Naive thymus-derived CD4-positive, alpha-beta T cell (primary cell): ENCODE measurements at regions not wholly inside any gene's neighbourhood (a gene's known extent, or its start where the extent isn't known, plus 50 kb on each side); places are given as distances from the start of the nearest gene placed in this dataset.

ENCODE experiments used
- ATAC-seq: fragments of 150-1000 bp; cut with Tn5 transposase; 2 replicates; pipeline ENCODE4 v1.10.0; 2021; ENCODE audit warnings: mild to moderate bottlenecking, moderate library complexity
- CTCF ChIA-PET: fragments of 350-600 bp; sonication (Branson Sonifier 250); formaldehyde crosslinking; loops from one replicate; lab custom pipeline; 2021; ENCODE audit warnings: antibody characterized with exemption; lab: Charles Lee
- POLR2A ChIA-PET: fragments of 350-600 bp; sonication (Branson Sonifier 250); formaldehyde crosslinking; loops from one replicate; lab custom pipeline; 2021; ENCODE audit warnings: antibody characterized with exemption, inconsistent platforms; lab: Charles Lee
- DNase-seq, 9 donors: peaks; one replicate each; pipeline versions ENCODE4 v3.0.0 to v3.0.0-alpha.2; 2020 to 2022; ENCODE audit warnings: mixed read lengths in 1 of 9
- H3K27ac ChIP-seq: one replicate; pipeline ENCODE4 v1.7.0; 2013; ENCODE audit warnings: mild to moderate bottlenecking, low read depth, low read length, moderate library complexity
- H3K27me3 ChIP-seq, 2 donors: one replicate each; pipeline ENCODE4 v1.7.0; 2013; ENCODE audit warnings: low read length in 2 of 2, mild to moderate bottlenecking in 2 of 2, moderate library complexity in 2 of 2; ENCODE audit not compliant: control insufficient read depth in 2 of 2, insufficient read depth in 2 of 2
- H3K36me3 ChIP-seq, 3 experiments: 1 replicate in 2 of 3; 2 replicates in 1 of 3; pipeline ENCODE4 v1.7.0; 2013; ENCODE audit warnings: low read length in 3 of 3, mild to moderate bottlenecking in 3 of 3, moderate library complexity in 1 of 3; ENCODE audit not compliant: insufficient read depth in 3 of 3, control insufficient read depth in 2 of 3
- H3K4me1 ChIP-seq, 2 donors: one replicate each; pipeline ENCODE4 v1.7.0; 2013; ENCODE audit warnings: low read length in 2 of 2, mild to moderate bottlenecking in 2 of 2, moderate library complexity in 1 of 2; ENCODE audit not compliant: control insufficient read depth in 2 of 2, insufficient read depth in 2 of 2
- H3K4me3 ChIP-seq: 2 replicates; pipeline ENCODE4 v1.7.0; 2013; ENCODE audit warnings: mild to moderate bottlenecking, low read length
- H3K9me3 ChIP-seq, 3 experiments: 1 replicate in 2 of 3; 2 replicates in 1 of 3; pipeline ENCODE4 v1.7.0; 2013; ENCODE audit warnings: low read length in 3 of 3; ENCODE audit not compliant: control insufficient read depth in 2 of 3
- H3K27ac Mint-ChIP-seq, 9 donors: one replicate each; pipeline ENCODE4 v1.8.0; 2020 to 2022; ENCODE audit warnings: mixed read lengths in 9 of 9, mild to moderate bottlenecking in 8 of 9, moderate library complexity in 5 of 9, inconsistent platforms in 2 of 9
- H3K27me3 Mint-ChIP-seq, 5 donors: one replicate each; pipeline ENCODE4 v1.8.0; 2021 to 2022; ENCODE audit warnings: mixed read lengths in 5 of 5, mild to moderate bottlenecking in 1 of 5
- H3K36me3 Mint-ChIP-seq, 5 donors: one replicate each; pipeline ENCODE4 v1.8.0; 2020 to 2022; ENCODE audit warnings: mixed read lengths in 5 of 5, mild to moderate bottlenecking in 3 of 5, inconsistent platforms in 1 of 5
- H3K4me1 Mint-ChIP-seq, 7 donors: one replicate each; pipeline ENCODE4 v1.8.0; 2020 to 2022; ENCODE audit warnings: mixed read lengths in 7 of 7, mild to moderate bottlenecking in 3 of 7, inconsistent platforms in 1 of 7
- H3K4me3 Mint-ChIP-seq, 10 donors: one replicate each; pipeline ENCODE4 v1.8.0; 2020 to 2022; ENCODE audit warnings: mild to moderate bottlenecking in 10 of 10, mixed read lengths in 10 of 10, moderate library complexity in 6 of 10, inconsistent platforms in 2 of 10
- H3K9me3 Mint-ChIP-seq, 11 donors: one replicate each; pipeline ENCODE4 v1.8.0; 2020 to 2022; ENCODE audit warnings: mixed read lengths in 11 of 11, mild to moderate bottlenecking in 4 of 11, inconsistent platforms in 1 of 11, moderate library complexity in 1 of 11
- intact Hi-C, 2 donors: fragments of 100-400 bp; cut with micrococcal nuclease; formaldehyde crosslinking; loops; one replicate each; pipeline ENCODE4 v1.15.1; 2023

DNA sequence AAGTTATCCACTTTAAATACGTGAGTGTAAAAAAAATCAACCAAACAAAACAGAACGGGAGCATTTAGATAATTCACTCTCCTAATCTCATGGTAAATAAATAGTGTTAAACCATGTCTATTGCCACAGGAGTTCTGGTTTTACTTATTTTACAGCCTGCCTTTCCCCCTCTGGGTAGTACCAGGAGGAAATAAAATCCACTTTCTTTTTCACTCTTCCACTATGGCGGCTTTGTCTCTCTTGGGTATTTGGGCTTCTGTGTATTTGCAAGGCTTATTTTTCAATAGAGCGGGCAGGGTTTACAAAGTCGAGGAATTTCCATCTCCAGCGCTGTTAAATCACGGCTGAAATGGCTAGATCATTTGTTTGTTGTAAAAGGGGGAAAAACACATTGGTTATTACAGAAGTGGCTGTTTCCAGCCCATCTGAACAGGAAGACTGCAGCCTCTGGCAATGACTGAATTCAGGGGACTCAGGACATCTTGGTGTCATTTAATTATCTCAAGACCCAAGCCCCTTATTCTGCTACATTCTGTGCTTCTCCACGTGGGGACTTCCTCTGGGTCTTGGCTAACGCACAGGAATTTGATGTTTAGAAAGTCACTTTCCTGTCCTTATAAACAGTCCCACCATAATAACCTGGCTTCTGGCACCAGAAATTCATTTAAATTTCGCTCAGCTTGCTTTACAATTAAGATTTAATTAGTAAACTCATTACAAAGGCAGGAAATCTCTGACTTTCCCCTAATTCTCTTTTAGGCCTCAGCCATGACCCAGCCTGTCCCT is 323.9 kb downstream of the GATA3 start:
- H3K4me1 Mint-ChIP-seq, result peaks cover 0 to 11% (median 0%) of the 10 kb centered on the region in 7 donors
- no peaks in the 10 kb centered on the region for H3K4me1 ChIP-seq
- peaks cover 0 to 3% of the 10 kb centered on the region in 2 donors for H3K27me3 ChIP-seq
- intact Hi-C loops, result loop anchor here in 1 of 2 donors (2.0 kb wide), 1 partner anchor 26 kb away; no protein-coding TSS in a partner anchor
- CTCF ChIA-PET, result no interaction called here
- H3K27ac Mint-ChIP-seq, result no peak overlapping the region
- H3K36me3 ChIP-seq, result no peaks in the 10 kb centered on the region
- no peaks in the 10 kb centered on the region for H3K9me3 ChIP-seq
- H3K27ac ChIP-seq, result no peak overlapping the region
- DNase-seq, result no peak
- POLR2A ChIA-PET, result no interaction called here
- ATAC-seq, result no peak
- no peak overlapping the region for H3K4me3 ChIP-seq
- H3K27me3 Mint-ChIP-seq, result peaks cover 0 to 14% (median 0%) of the 10 kb centered on the region in 5 donors
- H3K4me3 Mint-ChIP-seq, result no peak overlapping the region
- H3K36me3 Mint-ChIP-seq, result peaks cover 0 to 2% (median 0%) of the 10 kb centered on the region in 5 donors
- H3K9me3 Mint-ChIP-seq, result no peaks in the 10 kb centered on the region

DNA sequence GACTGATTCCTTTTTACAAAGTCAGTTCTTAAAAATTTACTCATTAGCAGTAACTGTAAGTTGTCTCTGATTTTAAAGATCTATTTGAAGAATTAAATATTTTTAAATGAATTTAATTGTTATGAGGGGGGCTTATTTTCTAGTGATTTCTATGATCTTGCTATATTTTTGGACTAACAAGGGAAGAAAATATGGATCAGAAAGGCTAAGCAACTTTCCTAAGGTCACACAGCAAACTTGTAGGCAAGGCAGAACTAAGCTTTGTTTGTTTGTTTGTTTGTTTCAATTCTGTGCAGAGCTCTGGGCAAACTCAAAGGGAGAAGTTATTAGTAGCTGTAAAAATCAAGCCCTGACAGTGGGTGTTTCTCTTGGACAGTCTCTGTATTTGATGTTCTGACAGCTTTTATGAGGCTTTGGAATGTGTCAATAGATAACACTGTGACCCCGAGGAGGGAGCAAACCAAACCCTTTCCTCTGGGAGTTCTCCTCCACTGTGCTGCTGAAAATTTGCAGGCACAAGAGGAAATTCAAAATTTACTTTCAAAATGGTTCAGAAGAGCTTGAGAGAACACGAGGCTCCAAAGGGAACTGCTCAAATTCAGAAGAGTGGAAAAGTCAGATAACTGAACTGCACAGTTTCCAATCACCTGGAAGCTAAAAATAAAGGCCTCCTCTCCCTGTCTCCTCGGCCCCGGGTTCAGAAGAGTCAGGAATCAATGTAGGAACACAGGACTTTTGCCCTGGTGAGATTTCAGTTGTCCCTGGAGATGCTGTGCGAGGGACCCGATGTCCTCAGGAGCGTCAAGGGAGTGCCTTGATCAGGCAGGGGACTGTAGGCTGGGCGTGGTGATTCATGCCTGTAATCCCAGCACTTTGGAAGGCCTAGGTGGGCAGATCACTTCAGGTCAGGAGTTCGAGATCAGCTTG is 325.7 kb downstream of the GATA3 start:
- H3K27ac ChIP-seq, result no peak overlapping the region
- no peaks in the 10 kb centered on the region for H3K9me3 ChIP-seq
- H3K4me1 ChIP-seq, result no peaks in the 10 kb centered on the region
- DNase-seq (no peak), ATAC-seq (no peak)
- no peaks in the 10 kb centered on the region for H3K36me3 ChIP-seq
- Mint-ChIP-seq H3K9me3 (peaks cover 0 to 3% (median 0%) of the 10 kb centered on the region in 11 donors), H3K4me3 (no peak overlapping the region), H3K36me3 (peaks cover 0 to 4% (median 0%) of the 10 kb centered on the region in 5 donors), H3K27ac (peak overlapping the region in 2 of 9 donors; percentile 53 to 72), H3K27me3 (peaks cover 0 to 14% (median 0%) of the 10 kb centered on the region in 5 donors), H3K4me1 (peaks cover 0 to 11% (median 0%) of the 10 kb centered on the region in 7 donors)
- intact Hi-C loops, result loop anchor here in 1 of 2 donors (2.0 kb wide), 1 partner anchor 25 kb away; no protein-coding TSS in a partner anchor
- ChIA-PET POLR2A (no interaction called here), CTCF (interaction anchor here (0.6 kb wide), 1 partner anchor 307 kb away, joined by 3 read pairs; no protein-coding TSS in a partner anchor)
- H3K4me3 ChIP-seq, result no peak overlapping the region
- H3K27me3 ChIP-seq, result peaks cover 0 to 3% of the 10 kb centered on the region in 2 donors

DNA sequence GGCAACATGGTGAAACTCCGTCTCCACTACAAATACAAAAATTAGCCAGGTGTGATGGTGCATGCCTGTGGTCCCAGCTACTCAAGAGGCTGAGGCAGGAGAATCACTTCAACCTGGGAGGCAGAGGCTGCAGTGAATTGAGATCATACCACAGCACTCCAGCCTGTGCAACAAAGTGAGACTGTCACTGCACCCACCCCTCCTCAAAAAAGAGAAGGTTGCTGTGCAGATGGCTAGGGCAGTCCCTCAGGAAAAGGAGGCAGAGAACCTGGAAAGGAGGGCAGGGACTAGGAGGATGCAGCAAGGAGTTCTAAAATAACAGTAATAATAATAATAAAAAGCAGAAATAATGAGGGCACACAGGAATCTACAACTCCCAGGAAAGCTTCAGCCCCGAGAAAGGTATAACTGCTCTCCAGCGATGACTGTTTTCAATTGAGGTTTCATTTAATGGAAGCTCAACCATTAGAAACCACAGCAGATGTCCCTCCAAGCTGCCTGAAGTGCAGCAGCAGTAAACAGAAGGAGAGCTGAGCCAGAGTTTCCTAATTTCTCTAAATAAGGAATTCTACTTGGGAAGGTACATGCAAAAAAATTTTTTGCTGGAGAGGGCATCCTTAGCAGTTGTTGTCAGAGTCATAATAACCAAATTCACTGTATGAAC is 326.5 kb downstream of the GATA3 start:
- Histone ChIP-seq H3K4me3 (no peak overlapping the region), H3K36me3 (no peaks in the 10 kb centered on the region), H3K4me1 (no peaks in the 10 kb centered on the region), H3K27ac (no peak overlapping the region), H3K9me3 (no peaks in the 10 kb centered on the region), H3K27me3 (peaks cover 0 to 3% of the 10 kb centered on the region in 2 donors)
- H3K27me3 Mint-ChIP-seq, result peaks cover 0 to 12% (median 0%) of the 10 kb centered on the region in 5 donors
- intact Hi-C loops, result no loop called here
- H3K36me3 Mint-ChIP-seq, result peaks cover 0 to 5% (median 0%) of the 10 kb centered on the region in 5 donors
- DNase-seq (no peak), ATAC-seq (no peak)
- peaks cover 0 to 3% (median 0%) of the 10 kb centered on the region in 11 donors for H3K9me3 Mint-ChIP-seq
- H3K4me1 Mint-ChIP-seq, result peaks cover 0 to 11% (median 0%) of the 10 kb centered on the region in 7 donors
- ChIA-PET CTCF (interaction anchor here (0.6 kb wide), 1 partner anchor 829 kb away, joined by 4 read pairs; no protein-coding TSS in a partner anchor), POLR2A (no interaction called here)
- no peak overlapping the region for H3K4me3 Mint-ChIP-seq
- peak overlapping the region in 1 of 9 donors; percentile 72 for H3K27ac Mint-ChIP-seq

DNA sequence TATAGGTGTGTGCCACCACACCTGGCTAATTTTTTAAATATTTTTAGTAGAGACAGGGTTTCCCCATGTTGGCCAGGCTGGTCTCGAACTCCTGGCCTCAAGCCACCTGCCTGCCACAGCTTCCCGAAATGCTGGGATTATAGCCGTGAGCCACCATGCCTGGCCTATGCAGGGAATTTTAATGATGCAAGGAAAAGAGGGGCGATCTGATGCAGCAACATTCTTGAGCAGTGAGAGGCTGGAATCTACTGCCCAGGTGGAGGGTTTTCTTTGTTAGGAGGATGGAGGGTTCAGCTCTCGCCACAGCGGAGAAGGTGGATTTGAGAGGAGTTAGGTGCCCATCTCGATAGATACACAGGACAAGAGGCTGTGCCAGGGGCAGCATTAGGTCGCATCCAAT is 332.3 kb downstream of the GATA3 start:
- Mint-ChIP-seq H3K4me3 (no peak overlapping the region), H3K36me3 (peaks cover 0 to 15% (median 4%) of the 10 kb centered on the region in 5 donors), H3K27ac (no peak overlapping the region), H3K4me1 (peaks cover 0 to 8% (median 0%) of the 10 kb centered on the region in 7 donors), H3K9me3 (peaks cover 0 to 10% (median 3%) of the 10 kb centered on the region in 11 donors), H3K27me3 (peaks cover 0 to 22% (median 0%) of the 10 kb centered on the region in 5 donors)
- DNase-seq (no peak), ATAC-seq (no peak)
- intact Hi-C loops, result no loop called here
- no peaks in the 10 kb centered on the region for H3K36me3 ChIP-seq
- H3K9me3 ChIP-seq, result no peaks in the 10 kb centered on the region
- H3K27me3 ChIP-seq, result no peaks in the 10 kb centered on the region
- no peaks in the 10 kb centered on the region for H3K4me1 ChIP-seq
- H3K27ac ChIP-seq, result no peak overlapping the region
- H3K4me3 ChIP-seq, result no peak overlapping the region
- ChIA-PET POLR2A (no interaction called here), CTCF (no interaction called here)

DNA sequence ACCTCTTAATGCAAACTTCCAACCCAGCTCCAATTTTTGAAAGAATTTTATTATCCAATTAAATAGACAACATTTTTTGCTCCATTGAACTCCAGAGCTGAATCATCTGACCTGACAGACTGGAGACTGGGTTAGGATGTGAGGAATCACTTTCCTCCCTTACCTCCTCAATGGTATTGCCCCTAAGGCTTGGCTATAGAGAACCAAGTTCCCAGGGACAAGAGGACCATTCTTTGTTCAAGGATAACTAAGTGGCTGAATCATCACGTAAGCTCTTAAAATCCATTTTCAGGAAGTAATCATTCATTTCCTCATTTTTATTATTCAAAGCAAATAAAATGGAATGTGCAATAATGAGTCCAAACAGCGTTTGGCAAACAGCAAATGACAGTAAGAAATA is 335.1 kb downstream of the GATA3 start:
- H3K27ac Mint-ChIP-seq, result peak overlapping the region in 1 of 9 donors; percentile 28
- H3K27ac ChIP-seq, result no peak overlapping the region
- no peaks in the 10 kb centered on the region for H3K9me3 ChIP-seq
- no peaks in the 10 kb centered on the region for H3K36me3 ChIP-seq
- H3K4me3 ChIP-seq, result no peak overlapping the region
- H3K27me3 Mint-ChIP-seq, result peaks cover 0 to 18% (median 0%) of the 10 kb centered on the region in 5 donors
- POLR2A ChIA-PET, result interaction anchor here (0.7 to 0.9 kb wide), 2 partner anchors 9 to 15 kb away, joined by 3 to 4 read pairs; no protein-coding TSS in a partner anchor
- ATAC-seq (no peak), DNase-seq (no peak)
- H3K4me1 Mint-ChIP-seq, result peaks cover 0 to 15% (median 0%) of the 10 kb centered on the region in 7 donors
- peaks cover 0 to 10% (median 0%) of the 10 kb centered on the region in 11 donors for H3K9me3 Mint-ChIP-seq
- H3K4me3 Mint-ChIP-seq, result no peak overlapping the region
- no peaks in the 10 kb centered on the region for H3K27me3 ChIP-seq
- intact Hi-C loops, result no loop called here
- peaks cover 0 to 15% (median 4%) of the 10 kb centered on the region in 5 donors for H3K36me3 Mint-ChIP-seq
- H3K4me1 ChIP-seq, result no peaks in the 10 kb centered on the region
- CTCF ChIA-PET, result no interaction called here

DNA sequence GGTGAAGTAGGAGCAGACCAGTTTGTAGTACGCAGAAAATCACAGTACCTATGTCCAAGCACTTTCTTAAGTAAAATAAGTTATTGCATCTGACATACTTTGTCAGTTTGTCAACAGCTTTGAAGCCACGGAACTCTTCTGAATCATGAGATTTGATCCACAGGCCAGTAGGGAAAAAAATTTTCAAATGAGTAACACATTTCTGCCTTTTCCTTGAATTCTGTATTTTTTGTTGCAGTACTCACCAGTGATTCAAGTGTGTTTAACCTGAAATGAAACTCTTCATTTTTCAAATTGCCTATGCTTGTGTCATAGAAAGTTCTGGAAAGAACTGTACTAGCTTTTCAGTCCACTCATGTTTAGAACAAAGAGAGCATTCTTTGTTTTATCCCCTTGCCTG is 337.7 kb downstream of the GATA3 start:
- Histone ChIP-seq H3K27me3 (no peaks in the 10 kb centered on the region), H3K4me3 (no peak overlapping the region), H3K27ac (no peak overlapping the region), H3K9me3 (no peaks in the 10 kb centered on the region), H3K4me1 (no peaks in the 10 kb centered on the region), H3K36me3 (no peaks in the 10 kb centered on the region)
- H3K27ac Mint-ChIP-seq, result no peak overlapping the region
- no peak for DNase-seq
- no peak for ATAC-seq
- ChIA-PET CTCF (interaction anchor here (0.9 kb wide), 1 partner anchor 10 kb away, joined by 4 read pairs; no protein-coding TSS in a partner anchor), POLR2A (interaction anchor here (0.6 kb wide), 1 partner anchor 10 kb away, joined by 7 read pairs; no protein-coding TSS in a partner anchor)
- intact Hi-C loops, result no loop called here
- H3K27me3 Mint-ChIP-seq, result peaks cover 0 to 24% (median 0%) of the 10 kb centered on the region in 5 donors
- H3K9me3 Mint-ChIP-seq, result peaks cover 0 to 7% (median 0%) of the 10 kb centered on the region in 11 donors
- H3K4me3 Mint-ChIP-seq, result no peak overlapping the region
- peaks cover 3 to 19% (median 9%) of the 10 kb centered on the region in 7 donors for H3K4me1 Mint-ChIP-seq
- H3K36me3 Mint-ChIP-seq, result peaks cover 0 to 12% (median 0%) of the 10 kb centered on the region in 5 donors
